IPS-20b (cell line): ENCODE measurements at regions not wholly inside any gene's neighbourhood (a gene's known extent, or its start where the extent isn't known, plus 50 kb on each side); places are given as distances from the start of the nearest gene placed in this dataset.

Experiments used
- H3K27ac ChIP-seq: one replicate; pipeline ENCODE4 v1.5.1; 2013; ENCODE audit warnings: low read length
- H3K27me3 ChIP-seq: 2 replicates; pipeline ENCODE4 v1.6.1; 2013; ENCODE audit warnings: mild to moderate bottlenecking, low read length, inconsistent platforms; ENCODE audit not compliant: insufficient read depth
- H3K36me3 ChIP-seq: 2 replicates; pipeline ENCODE4 v1.6.1; 2013; ENCODE audit warnings: low read depth, mild to moderate bottlenecking, inconsistent platforms, low read length, moderate library complexity; ENCODE audit not compliant: insufficient read depth
- H3K4me1 ChIP-seq: 2 replicates; pipeline ENCODE4 v1.6.1; 2013; ENCODE audit warnings: mild to moderate bottlenecking, control low read depth, inconsistent platforms, low read length, moderate library complexity; ENCODE audit not compliant: insufficient read depth
- H3K4me3 ChIP-seq: 2 replicates; pipeline ENCODE4 v1.5.1; 2013; ENCODE audit warnings: mild to moderate bottlenecking, low read length, inconsistent platforms
- H3K9ac ChIP-seq: 2 replicates; pipeline ENCODE4 v1.6.1; 2013; ENCODE audit warnings: low read depth, mild to moderate bottlenecking, inconsistent platforms, low read length, moderate library complexity
- H3K9me3 ChIP-seq: 2 replicates; pipeline ENCODE4 v1.6.1; 2013; ENCODE audit warnings: mild to moderate bottlenecking, low read depth, low read length, inconsistent platforms; ENCODE audit not compliant: insufficient read depth

- no peak overlapping the region for H3K27ac ChIP-seq
- no peaks in the 10 kb centered on the region for H3K36me3 ChIP-seq
- H3K9me3 ChIP-seq, result no peaks in the 10 kb centered on the region
- H3K9ac ChIP-seq, result no peak overlapping the region
- H3K4me1 ChIP-seq, result peaks cover 6% of the 10 kb centered on the region
- no peaks in the 10 kb centered on the region for H3K27me3 ChIP-seq
- H3K4me3 ChIP-seq, result no peak overlapping the region
Observed at GRCh38 chr14:66361013-66361412, 125.2 kb upstream of the CCDC196 start.

GRCh38 chr14:66365388-66365787, 120.8 kb upstream of the CCDC196 start:
- Histone ChIP-seq H3K4me1 (no peaks in the 10 kb centered on the region), H3K9ac (no peak overlapping the region), H3K36me3 (no peaks in the 10 kb centered on the region), H3K9me3 (no peaks in the 10 kb centered on the region), H3K4me3 (no peak overlapping the region), H3K27ac (no peak overlapping the region), H3K27me3 (no peaks in the 10 kb centered on the region)

GRCh38 chr14:66369157-66369697, 116.9 kb upstream of the CCDC196 start:
- H3K9me3 ChIP-seq, result no peaks in the 10 kb centered on the region
- no peaks in the 10 kb centered on the region for H3K4me1 ChIP-seq
- no peaks in the 10 kb centered on the region for H3K36me3 ChIP-seq
- no peak overlapping the region for H3K4me3 ChIP-seq
- H3K9ac ChIP-seq, result no peak overlapping the region
- H3K27me3 ChIP-seq, result no peaks in the 10 kb centered on the region
- H3K27ac ChIP-seq, result no peak overlapping the region

GRCh38 chr14:66371776-66372175, 114.4 kb upstream of the CCDC196 start:
- Histone ChIP-seq H3K27ac (no peak overlapping the region), H3K4me1 (peaks cover 3% of the 10 kb centered on the region; the same call in 1 of the 2 replicates), H3K27me3 (no peaks in the 10 kb centered on the region), H3K4me3 (no peak overlapping the region), H3K9me3 (no peaks in the 10 kb centered on the region), H3K9ac (no peak overlapping the region), H3K36me3 (no peaks in the 10 kb centered on the region)

- Histone ChIP-seq H3K36me3 (no peaks in the 10 kb centered on the region), H3K9ac (no peak overlapping the region), H3K27ac (no peak overlapping the region), H3K4me3 (no peak overlapping the region), H3K27me3 (no peaks in the 10 kb centered on the region), H3K9me3 (no peaks in the 10 kb centered on the region), H3K4me1 (peaks cover 3% of the 10 kb centered on the region; the same call in 1 of the 2 replicates)
Observed at GRCh38 chr14:66375046-66375964, 110.9 kb upstream of the CCDC196 start.

GRCh38 chr14:66377574-66377973, 108.6 kb upstream of the CCDC196 start:
- no peaks in the 10 kb centered on the region for H3K36me3 ChIP-seq

GRCh38 chr14:66378712-66379505, 107.3 kb upstream of the CCDC196 start:
- Histone ChIP-seq H3K4me1 (peaks cover 16% of the 10 kb centered on the region), H3K36me3 (no peaks in the 10 kb centered on the region), H3K27me3 (no peaks in the 10 kb centered on the region), H3K4me3 (no peak overlapping the region), H3K9me3 (no peaks in the 10 kb centered on the region), H3K9ac (no peak overlapping the region), H3K27ac (no peak overlapping the region)

More at GRCh38 chr14:66377574-66377973, 108.6 kb upstream of the CCDC196 start:
- no peak overlapping the region for H3K27ac ChIP-seq
- H3K4me3 ChIP-seq, result no peak overlapping the region
- H3K9ac ChIP-seq, result no peak overlapping the region
- no peaks in the 10 kb centered on the region for H3K9me3 ChIP-seq
- H3K27me3 ChIP-seq, result no peaks in the 10 kb centered on the region
- peaks cover 4% of the 10 kb centered on the region for H3K4me1 ChIP-seq

GRCh38 chr14:66380143-66380542, 106.0 kb upstream of the CCDC196 start:
- H3K36me3 ChIP-seq, result no peaks in the 10 kb centered on the region
- H3K27ac ChIP-seq, result no peak overlapping the region
- H3K4me1 ChIP-seq, result peaks cover 19% of the 10 kb centered on the region
- no peak overlapping the region for H3K4me3 ChIP-seq
- H3K27me3 ChIP-seq, result no peaks in the 10 kb centered on the region
- no peak overlapping the region for H3K9ac ChIP-seq
- H3K9me3 ChIP-seq, result no peaks in the 10 kb centered on the region

- Histone ChIP-seq H3K27me3 (no peaks in the 10 kb centered on the region), H3K27ac (no peak overlapping the region), H3K9ac (no peak overlapping the region), H3K4me1 (peaks cover 16% of the 10 kb centered on the region), H3K36me3 (no peaks in the 10 kb centered on the region), H3K9me3 (no peaks in the 10 kb centered on the region), H3K4me3 (no peak overlapping the region)
Observed at GRCh38 chr14:66381755-66382154, 104.4 kb upstream of the CCDC196 start.

GRCh38 chr14:66383257-66383656, 102.9 kb upstream of the CCDC196 start:
- Histone ChIP-seq H3K9ac (no peak overlapping the region), H3K9me3 (no peaks in the 10 kb centered on the region), H3K27me3 (no peaks in the 10 kb centered on the region), H3K27ac (no peak overlapping the region), H3K4me1 (peaks cover 16% of the 10 kb centered on the region), H3K4me3 (no peak overlapping the region), H3K36me3 (no peaks in the 10 kb centered on the region)

- no peaks in the 10 kb centered on the region for H3K36me3 ChIP-seq
- no peaks in the 10 kb centered on the region for H3K27me3 ChIP-seq
- no peak overlapping the region for H3K27ac ChIP-seq
- no peak overlapping the region for H3K9ac ChIP-seq
- no peak overlapping the region for H3K4me3 ChIP-seq
- H3K9me3 ChIP-seq, result no peaks in the 10 kb centered on the region
- peaks cover 16% of the 10 kb centered on the region for H3K4me1 ChIP-seq
Observed at GRCh38 chr14:66383771-66384170, 102.4 kb upstream of the CCDC196 start.
